NCI-H226 (cell line): ENCODE measurements at regions not wholly inside any gene's neighbourhood (a gene's known extent, or its start where the extent isn't known, plus 50 kb on each side); places are given as distances from the start of the nearest gene placed in this dataset.

ENCODE experiments used
- DNase-seq: peaks from one replicate; pipeline ENCODE4 v3.0.0-alpha.2; 2015

DNA sequence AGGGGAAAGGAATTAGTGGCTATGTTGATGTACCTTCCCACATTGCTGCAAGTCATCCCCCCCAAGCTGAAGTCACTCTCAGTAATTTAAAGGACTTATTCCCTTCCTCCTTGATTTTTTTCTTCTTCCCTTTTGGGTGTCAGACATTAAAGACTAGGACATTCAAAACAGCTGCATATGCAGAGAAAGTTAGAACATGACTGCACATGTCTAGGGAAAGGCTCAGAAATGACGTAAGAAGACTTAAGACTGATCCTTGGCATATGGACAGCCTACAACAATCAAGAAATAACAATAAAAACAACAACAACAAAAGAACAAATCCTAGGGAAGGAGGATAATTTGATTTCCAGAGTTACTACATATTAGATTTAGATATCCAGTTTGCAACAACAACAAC lies 997.5 kb downstream of the TLE4 start:
- no peak for DNase-seq

DNA sequence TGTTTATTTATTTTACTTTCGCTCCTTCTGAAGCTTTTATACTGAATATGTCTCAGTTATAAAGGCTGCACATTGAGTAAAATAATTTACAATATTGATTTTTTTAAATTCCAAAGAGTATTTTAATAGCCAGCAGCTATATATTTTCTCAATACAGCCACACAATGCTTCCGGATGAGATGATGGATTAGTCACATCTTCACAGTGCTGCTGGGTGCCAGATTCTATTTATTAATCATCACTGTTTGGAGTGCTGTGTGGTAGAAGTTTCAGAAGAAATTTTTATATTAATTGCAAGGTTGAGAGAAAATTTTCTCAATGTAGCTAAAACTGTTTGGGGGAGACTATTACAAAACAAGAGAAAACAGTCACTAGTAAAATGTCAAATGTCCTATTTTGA lies 989.8 kb downstream of the TLE4 start:
- no peak for DNase-seq

DNA sequence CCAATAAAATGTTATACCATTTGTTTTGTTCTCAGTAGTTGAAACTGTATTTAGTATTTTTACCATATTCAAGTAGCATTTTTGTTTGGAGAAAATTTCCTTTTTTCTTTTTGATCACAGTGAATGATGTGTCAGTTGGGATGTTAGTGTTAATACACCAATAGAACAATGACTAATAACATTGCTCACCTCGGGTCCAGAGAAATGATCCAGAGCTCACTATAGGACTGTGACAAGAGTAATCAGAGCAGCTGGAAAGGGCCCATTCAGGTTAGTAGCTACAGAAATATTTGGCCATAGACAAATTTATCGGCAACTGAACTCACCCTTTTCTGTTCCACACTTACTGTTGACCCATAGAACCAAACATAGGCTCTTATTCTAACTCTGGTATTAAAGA lies 989.2 kb downstream of the TLE4 start:
- DNase-seq: no peak

DNA sequence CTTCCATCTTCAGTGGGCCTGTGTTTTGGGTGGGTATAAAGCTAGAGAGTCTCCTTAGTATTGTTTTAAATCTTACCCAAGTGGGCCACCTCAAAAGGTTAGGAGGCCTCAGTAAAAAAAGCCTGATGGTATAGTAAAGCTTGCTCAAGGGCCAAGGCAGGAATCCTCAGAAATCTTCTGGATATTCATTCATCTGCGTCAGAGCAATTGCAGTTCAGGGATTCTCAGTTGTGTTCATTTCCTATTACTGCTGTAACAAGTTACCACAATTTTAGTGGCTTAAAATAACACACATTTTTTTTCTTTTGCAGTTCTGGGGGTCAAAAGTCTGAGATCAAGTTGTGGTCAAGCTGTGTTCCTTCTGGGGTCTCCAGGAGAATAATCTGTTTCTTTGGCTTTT lies 985.5 kb downstream of the TLE4 start:
- DNase-seq: no peak

DNA sequence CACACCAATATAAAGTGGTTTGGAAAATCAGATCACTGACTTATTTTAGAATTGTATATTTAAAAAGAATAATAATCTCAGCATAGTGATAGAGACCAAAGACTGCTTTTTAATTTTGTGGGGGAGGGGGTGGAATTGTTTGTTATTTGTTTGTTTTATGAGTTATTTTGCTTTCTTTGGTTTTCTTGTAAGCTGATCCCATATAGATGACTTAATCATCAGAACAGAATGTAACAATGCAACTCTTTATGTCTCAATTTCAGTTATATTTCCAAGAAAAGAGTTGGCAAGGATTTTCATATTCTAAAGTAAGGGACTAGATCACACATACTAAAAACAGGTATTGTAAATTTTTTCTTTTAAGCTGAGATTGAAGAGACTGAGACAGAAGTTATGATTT lies 984.9 kb downstream of the TLE4 start:
- DNase-seq: no peak

DNA sequence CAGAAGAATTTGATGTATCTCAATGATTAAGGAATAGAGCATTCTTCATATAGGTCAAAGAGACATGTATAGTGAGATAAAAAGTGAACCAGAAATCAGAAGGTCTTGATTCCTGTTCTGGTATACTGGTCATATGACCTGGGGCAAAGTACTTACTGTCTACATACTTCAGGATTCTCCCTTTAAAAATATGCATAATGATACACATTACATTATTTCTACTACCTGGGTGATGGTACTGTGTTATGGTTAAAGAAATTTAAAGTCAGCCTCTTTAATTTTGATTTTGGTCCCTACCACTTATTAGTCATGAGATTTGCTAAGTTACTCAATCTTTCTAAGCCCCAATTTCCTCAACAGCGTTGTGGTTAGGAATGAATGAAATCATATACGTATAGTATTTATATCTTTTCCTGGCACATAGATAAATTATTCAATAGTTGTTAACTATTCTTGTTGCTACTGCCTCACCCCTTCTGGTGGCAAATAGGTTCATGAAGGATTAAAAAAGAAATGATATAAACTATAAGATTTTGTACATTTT lies 984.1 kb downstream of the TLE4 start:
- no peak for DNase-seq

DNA sequence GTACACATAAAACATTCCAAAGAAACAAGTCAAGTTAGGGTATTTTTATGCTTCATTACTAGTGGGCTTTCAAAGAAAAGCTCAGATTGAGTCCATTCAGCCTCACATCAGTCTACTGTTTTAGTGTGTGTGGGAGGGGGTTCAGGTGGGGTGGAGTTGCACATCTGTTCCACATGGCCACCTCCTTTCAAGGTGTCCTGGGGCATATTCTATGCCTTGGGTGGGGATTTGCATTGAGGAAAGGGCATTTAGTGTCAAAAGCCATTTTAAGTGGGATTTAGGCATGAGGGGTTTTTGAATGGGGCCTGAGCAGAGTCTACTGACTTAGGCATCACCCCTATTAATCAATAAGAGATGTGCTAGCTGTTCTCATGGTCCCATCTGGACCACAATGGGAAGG lies 983.1 kb downstream of the TLE4 start:
- DNase-seq: no peak

DNA sequence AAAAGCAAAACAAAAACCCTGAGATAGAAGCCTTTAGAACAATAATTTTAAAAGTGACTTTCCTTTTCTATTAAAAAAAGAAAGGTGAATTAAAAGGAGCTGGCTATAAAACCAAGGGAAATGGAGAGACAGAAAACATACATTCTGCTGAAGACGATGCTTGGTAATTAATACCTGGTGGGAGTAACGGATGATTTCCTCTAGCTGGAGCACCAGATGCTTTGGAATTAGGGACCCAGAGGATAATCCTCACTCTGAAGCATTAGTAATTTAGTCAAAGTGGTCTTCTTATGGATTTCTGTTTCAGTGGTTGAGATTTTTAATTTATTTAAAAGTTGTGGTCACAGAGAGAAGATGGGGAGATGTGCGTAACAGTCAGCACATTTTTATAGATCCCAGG lies 982.5 kb downstream of the TLE4 start:
- no peak for DNase-seq

DNA sequence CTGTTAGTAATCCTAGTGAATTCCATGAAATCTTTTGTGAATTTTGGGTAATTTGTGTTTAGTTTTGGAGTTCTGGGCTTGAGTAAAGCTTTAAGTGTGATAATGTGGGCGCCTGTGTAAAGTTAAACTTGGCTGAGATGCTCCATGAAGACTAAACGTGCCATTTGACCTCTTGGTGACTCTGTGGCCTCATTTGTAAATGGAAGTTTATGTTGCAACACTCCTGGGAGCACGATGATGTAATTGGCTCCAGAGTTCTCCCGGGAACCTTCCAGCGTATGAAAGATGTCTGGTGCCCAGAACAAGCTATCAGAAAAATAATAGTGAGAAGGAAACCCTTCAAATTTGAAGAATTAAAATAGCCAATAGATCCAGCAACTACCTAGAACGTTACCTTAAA lies 981.2 kb downstream of the TLE4 start:
- peak; percentile 5 for DNase-seq

DNA sequence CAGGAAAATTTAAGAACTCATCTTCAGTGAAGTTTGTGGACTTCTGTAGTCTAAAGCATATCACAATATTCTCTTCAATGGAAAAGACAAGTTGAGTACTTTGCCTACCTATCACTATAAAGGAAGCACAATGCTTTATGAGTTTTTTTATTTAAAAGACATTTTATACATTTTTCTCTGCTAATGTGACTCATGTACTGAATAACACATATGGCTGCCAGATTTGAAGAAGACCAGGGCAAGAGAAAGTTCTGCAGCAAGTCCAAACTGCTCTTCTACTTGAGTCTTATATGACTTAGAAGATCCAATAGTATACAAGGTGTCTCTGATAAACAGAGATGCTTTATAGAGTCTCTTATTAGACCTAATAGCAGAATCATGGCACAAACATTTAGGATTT lies 978.4 kb downstream of the TLE4 start:
- DNase-seq: no peak

DNA sequence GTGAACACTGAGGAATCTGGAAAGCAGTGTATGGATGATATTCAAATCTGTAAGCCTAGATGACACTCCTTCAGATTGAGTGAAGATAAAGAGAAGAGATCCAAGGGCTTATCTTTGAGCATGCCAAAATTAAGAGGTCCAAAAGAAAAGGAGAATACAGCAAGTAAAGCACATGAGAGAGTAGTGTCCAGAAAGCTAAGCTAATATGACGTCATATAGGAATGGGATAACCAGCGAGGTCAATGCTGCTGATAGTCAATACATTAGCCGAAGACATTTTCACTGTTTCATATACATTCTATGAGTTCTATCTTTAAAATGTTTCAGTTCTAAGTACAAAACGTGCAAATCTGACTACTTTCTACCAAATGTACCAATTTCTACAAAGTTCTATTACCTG lies 975.8 kb downstream of the TLE4 start:
- DNase-seq: no peak

DNA sequence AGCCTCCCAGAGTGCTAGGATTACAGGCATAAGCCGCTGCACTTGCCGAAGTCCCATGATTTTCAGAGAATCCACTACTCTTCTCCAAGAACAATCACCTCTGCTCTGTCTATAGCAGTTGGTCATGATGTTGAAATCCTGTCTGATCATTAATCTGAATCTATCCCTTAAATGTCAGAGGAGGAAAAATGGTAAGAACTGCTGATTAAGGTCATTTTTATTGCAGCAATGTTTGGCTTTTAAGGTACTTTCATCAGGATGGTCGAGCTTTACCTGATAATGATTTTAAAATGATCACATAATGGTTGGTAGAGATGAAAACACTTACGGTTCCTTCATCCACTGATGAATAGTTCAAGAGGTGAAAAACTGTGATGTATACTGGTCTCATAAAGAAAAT lies 968.6 kb downstream of the TLE4 start:
- no peak for DNase-seq

DNA sequence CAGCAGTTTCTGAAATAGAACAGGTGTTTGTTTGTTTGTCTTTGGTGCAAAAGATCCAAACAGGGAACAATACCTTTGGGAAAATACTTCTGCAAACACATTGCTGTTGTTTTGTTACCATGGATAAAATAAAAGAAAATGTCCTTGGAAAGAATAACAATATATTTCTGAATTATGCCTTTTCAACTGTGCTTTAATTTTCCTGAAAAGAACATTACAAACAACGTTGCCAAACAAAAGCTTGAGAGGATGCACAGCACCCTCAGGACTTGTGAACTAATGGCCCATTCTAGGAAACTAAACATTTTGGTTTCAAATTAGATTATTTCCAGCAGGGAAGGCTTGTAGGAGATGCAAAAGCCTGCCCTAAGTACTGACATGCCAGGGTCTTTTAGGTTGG lies 967.2 kb downstream of the TLE4 start:
- no peak for DNase-seq

DNA sequence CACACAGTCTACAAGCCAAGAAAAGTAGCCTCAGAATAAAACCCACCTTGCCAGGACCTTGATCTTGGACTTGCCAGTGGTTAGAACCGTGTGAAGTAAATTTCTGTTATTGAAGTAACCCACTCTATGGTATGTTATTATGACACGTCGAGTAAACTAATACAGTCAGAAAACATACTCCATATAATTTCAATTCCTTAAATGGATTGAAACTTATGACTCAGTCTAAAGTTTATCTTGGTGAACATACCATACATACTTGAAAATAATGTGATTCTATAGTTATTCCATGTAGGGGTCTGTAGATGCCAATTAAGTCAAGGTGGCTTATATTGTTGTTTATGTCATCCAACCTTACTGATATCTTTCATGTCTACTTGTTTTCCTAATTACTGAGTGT lies 950.7 kb downstream of the TLE4 start:
- DNase-seq: peak; percentile 5

DNA sequence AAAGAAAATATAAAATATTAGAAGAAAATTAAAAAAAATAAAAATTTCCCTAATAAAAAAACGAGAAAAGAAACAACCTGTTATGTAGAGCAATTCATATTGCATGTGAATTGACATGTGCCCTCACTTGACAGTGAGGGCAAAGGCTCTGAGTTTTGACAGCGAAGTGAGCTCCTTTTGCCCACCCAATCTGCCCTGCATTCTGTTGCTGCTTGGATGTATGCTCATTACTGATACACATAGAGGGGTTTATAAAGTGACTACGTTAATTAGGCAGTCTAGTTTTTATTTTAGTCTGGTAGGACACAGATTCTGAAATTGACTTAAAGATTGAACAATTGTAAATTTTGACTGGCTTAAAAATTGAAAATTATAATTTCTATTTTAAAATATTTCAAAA lies 949.4 kb downstream of the TLE4 start:
- no peak for DNase-seq

DNA sequence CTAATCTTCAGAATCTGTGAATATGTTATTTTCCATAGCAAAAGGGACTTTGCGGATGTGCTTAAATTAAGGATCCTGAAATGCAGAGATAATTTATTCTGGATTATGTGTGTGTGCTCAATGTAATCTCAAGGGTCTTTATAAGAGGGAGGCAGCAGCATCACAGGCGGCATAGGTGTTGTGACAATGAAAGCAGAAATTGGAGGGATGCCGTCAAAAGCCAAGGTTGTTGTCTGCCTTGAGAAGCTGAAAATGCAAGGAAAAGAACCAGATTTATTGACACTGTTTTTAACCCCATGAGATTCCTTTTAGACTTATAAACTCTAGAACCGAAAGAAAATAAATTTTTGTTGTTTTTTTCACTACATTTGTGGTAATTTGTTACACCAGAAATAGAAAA lies 948.5 kb downstream of the TLE4 start:
- DNase-seq: no peak

DNA sequence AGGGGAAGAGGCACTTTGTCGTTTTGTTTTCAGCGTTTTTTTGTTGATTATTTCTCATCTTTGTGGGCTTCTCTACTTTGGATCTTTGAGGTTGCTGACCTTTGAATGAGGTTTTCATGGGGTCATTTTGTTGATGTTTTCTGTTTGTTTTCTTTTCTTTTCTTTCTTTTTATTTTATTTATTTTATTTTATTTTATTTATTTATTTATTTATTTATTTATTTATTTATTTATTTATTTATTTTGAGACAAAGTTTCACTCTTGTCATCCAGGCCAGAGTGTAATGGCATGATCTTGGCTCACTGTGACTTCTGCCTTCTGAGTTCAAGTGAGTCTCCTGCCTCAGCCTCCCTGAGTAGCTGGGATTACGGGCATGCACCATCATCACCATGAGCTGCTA lies 946.7 kb downstream of the TLE4 start:
- no peak for DNase-seq

DNA sequence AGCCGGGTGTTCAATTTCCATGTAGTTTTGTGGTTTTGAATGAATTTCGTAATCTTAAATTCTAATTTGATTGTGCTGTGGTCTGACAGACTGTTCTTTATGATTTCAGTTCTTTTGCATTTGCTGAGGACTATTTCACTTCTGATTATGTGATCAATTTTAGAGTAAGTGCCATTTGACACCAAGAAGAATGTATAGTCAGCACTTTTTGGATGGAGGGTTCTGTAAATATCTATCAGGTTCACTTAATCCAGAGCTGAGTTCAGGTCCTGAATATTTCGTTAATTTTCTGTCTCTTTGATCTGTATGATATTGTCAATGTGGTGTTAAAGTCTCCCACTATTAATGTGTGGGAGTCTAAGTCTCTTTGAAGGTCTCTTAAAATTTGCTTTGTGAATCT lies 944.9 kb downstream of the TLE4 start:
- no peak for DNase-seq

DNA sequence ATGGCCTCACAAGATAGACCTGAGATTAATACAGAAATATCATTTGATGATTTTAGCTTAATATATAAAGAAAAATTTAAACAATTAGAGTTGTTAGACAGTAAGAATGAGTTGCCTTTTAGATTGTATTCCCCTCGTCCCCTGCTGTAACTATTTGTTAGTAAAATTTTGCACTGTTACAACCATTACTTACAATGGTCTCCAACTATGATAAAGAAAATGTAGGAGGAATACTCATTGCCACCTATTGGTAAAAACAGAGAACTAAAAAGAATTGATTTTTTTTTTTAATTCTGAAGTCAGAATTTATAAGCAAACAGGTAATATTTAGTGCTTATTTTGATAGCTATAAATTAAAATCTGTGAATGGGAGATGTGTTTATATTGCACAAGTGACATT lies 937.6 kb downstream of the TLE4 start:
- DNase-seq: no peak

DNA sequence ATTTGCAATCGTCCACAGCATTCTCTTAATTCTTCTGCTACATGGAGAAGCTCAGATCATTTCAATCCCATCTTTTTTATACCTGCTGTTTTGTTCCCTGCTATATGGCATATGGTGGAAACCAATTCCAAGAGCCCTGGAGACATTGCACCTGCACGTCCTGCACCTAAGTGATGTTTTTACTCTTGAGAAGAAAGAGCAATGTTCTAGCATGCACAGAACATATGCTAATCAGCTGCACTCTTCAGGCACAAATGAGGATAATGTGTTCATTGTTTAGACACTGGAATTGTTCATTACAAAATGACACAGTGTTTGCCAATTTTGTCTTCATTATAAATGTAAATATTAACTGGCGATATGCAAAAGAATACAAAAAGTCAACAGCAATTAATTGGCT lies 935.8 kb downstream of the TLE4 start:
- DNase-seq: no peak

DNA sequence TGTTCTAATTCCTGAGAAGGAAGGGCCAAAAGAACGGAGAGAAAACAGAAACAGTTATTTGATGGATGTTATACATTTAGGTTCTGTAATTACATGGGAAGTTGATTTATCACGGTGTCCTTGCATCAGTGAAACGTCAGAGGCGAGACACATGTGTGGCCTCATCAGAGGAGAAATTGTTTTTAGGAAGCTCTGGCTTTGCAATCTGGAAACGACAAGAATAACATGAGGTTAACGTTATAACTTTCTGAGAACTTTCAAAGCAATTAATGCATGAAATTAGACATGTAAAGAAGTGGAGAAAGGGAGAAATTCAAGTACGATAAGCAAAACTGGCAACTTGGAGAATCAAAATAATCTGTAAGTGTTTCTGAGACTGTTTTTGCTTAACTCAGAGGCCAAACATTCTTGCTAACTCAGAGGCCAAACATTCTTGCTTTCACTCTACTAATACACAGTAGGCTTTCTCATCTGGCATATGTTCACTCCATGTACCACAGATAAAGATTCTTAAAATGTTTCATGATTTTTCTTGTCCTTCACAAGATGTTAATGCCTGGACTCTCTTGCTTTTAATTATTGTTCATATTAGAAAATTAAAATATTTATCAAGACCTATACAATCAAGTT lies 933.0 kb downstream of the TLE4 start:
- no peak for DNase-seq

DNA sequence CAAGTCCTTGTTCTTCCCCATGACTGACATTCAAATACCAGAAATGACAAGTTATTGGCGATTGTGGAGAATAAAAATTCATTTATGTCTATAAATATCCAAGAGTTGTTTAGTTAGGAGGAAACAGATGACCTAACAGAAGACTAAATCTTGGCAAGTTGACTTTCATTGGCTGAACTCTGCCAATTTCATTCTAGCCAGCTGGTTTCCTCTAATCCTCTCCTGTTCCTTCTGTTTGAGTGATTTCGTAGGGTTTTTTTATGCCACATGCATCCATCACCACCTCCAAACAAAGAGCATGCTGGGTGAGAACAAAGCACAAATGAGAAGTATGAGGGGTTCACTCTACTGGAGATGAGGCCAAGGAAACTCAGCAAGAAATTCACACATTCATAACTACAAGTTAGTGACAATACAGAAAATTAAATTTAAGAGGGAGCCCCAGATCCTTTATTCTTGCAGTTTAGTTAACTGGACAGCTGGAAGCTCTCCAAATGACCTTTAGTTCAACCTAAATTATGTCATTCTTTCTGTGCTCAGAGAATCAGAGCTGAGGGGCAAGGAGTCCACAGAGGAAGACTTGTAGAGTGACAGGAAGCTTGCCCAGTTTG lies 932.0 kb downstream of the TLE4 start:
- DNase-seq: no peak

DNA sequence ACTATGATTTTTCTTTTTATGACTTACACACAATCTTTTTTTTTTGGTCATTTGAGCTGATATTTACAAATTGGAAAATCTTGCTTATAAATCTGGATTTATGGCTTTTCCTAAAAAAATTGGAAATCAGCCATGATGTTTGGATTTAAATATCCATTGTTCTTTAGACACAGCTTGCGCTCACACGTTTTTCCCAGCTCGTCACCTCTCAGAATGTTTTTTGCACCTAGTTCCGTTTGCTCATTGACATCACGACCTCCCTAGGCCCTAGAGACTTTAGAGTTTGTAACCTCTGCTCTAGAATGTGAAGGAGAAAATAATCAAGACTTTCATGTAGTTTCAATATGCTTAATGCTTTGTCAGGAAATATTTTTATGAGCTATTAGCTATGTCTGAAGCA lies 930.5 kb downstream of the TLE4 start:
- no peak for DNase-seq

DNA sequence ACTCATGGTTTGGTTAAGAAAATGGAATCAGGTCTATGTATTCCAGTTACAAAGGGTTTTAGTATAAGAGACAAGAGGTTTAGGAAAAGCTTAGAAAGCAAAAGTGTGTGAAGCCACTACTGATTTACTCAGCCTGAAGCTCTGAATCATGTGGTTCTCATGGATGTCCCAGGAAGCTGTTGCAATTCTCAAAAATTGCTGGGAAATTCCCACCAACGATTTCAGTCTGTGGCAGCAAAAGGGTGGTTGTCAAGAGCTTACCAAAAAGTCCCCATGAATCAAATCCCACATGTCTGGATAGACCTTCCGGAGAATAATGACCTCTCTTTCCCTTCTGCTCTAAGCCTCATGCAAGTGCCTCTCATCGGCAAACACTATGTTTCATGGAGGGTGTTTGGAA lies 929.9 kb downstream of the TLE4 start:
- DNase-seq: peak; percentile 54

DNA sequence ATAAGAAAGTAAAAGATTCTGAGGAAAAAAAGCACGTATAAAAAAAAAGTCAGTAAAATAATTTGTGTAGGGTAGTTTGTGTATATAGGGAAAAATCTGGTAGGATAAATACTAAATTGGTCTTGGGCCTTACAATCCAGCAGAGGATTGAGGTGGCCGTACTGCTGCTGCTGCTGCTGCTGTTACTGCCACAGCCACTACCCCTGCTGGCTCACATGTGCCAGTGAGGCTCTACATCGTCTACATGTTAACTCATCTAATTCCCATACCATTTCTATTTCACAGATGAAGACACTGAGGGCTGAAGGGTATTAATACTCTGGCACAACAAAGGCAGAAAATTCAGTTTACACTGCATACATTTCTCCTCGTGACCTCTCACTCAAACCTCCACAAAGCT lies 928.5 kb downstream of the TLE4 start:
- no peak for DNase-seq
